ENCODE measurements at regions not wholly inside any gene's neighbourhood (a gene's known extent, or its start where the extent isn't known, plus 50 kb on each side); places are given as distances from the start of the nearest gene placed in this dataset.

DNA sequence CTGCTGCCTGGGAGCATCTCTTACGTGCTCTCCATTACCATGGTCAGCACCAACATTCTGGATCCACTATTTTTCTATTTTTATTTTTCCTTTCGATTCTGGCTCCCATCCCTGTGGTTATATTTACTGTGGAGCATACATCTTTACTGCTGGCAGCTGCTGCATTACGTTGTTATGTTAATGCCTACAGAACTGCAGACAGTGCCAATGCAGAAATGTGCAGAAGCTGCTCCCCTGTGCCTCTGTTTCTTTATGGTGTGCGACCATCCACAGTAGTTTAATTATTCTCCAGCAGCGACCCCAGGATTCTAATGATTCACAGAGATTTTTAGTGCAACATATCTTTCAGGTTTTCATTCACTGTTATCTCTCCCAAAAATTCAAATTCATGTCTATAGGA, 911.7 kb upstream of the SLITRK6 start:
- DNase-seq (ENCODE audit: low read depth, low spot score) = no peak
- H3K79me2 ChIP-seq (ENCODE audit: control insufficient read depth, insufficient read depth, low read length) = no peaks in the 10 kb centered on the region
- H3K27ac ChIP-seq (ENCODE audit: insufficient read depth, low read depth, low read length) = no peak overlapping the region
- dilution Hi-C loops (cut with MboI; ENCODE audit: extremely low pct_ligation_motif_present, low sequenced_read_pairs) (no loop called here), intact Hi-C loops (cut with micrococcal nuclease) (no loop called here)
- H3K4me2 ChIP-seq (ENCODE audit: insufficient read depth, low read length) = no peak overlapping the region
- no peaks in the 10 kb centered on the region for H3K4me1 ChIP-seq (ENCODE audit: control insufficient read depth, extremely low read depth, insufficient read depth, low read length)
- H3K9me1 ChIP-seq (replicated peaks; ENCODE audit: control insufficient read depth, extremely low read depth, insufficient read depth, low read length) = no peaks in the 10 kb centered on the region
- H3K27me3 ChIP-seq (ENCODE audit: control insufficient read depth in 2 of 2, insufficient read depth in 2 of 2, low read length in 2 of 2) = no peaks in the 10 kb centered on the region
- ChIA-PET CTCF (no interaction called here), POLR2A (no interaction called here)
- no peaks in the 10 kb centered on the region for H4K20me1 ChIP-seq (replicated peaks; ENCODE audit: control insufficient read depth, extremely low read depth, insufficient read depth, low read length)
- H3K4me3 ChIP-seq (replicated peaks in 1 of 3; ENCODE audit: insufficient read depth in 1 of 3, low read depth in 1 of 3, low read length in 3 of 3) = no peak overlapping the region
- FAIRE-seq = no peak
- H3K9me3 ChIP-seq (replicated peaks; ENCODE audit: control insufficient read depth, insufficient read depth, low read length) = no peaks in the 10 kb centered on the region
- no peak overlapping the region for H3K9ac ChIP-seq (replicated peaks; ENCODE audit: extremely low read depth, insufficient read depth, low read length)
- no TSS peak for BruUV-seq (replicated peaks)
- TF ChIP-seq, protein P1, sequence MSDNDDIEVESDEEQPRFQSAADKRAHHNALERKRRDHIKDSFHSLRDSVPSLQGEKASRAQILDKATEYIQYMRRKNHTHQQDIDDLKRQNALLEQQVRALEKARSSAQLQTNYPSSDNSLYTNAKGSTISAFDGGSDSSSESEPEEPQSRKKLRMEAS (IDR thresholded peaks at IDR 0.05; ENCODE audit: insufficient read depth, insufficient read length) = no peak
- no peak for TF ChIP-seq POLR2AphosphoS5 (IDR thresholded peaks at IDR 0.05; ENCODE audit: insufficient read depth, low read depth, low read length)
- TF ChIP-seq, protein P2, sequence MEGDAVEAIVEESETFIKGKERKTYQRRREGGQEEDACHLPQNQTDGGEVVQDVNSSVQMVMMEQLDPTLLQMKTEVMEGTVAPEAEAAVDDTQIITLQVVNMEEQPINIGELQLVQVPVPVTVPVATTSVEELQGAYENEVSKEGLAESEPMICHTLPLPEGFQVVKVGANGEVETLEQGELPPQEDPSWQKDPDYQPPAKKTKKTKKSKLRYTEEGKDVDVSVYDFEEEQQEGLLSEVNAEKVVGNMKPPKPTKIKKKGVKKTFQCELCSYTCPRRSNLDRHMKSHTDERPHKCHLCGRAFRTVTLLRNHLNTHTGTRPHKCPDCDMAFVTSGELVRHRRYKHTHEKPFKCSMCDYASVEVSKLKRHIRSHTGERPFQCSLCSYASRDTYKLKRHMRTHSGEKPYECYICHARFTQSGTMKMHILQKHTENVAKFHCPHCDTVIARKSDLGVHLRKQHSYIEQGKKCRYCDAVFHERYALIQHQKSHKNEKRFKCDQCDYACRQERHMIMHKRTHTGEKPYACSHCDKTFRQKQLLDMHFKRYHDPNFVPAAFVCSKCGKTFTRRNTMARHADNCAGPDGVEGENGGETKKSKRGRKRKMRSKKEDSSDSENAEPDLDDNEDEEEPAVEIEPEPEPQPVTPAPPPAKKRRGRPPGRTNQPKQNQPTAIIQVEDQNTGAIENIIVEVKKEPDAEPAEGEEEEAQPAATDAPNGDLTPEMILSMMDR (IDR thresholded peaks at IDR 0.05; ENCODE audit: extremely low read depth in 1 of 2, insufficient read depth in 1 of 2, low read depth in 1 of 2, low read length in 2 of 2) = no peak
- TF ChIP-seq FOS (IDR thresholded peaks at IDR 0.05; ENCODE audit: borderline replicate concordance, insufficient read depth, low read length) = no peak
- H3K36me3 ChIP-seq (ENCODE audit: control insufficient read depth in 2 of 2, extremely low read depth in 1 of 2, insufficient read depth in 2 of 2, low read length in 2 of 2) = no peaks in the 10 kb centered on the region
- no peak overlapping the region for H2AFZ ChIP-seq (ENCODE audit: low read depth, low read length)

DNA sequence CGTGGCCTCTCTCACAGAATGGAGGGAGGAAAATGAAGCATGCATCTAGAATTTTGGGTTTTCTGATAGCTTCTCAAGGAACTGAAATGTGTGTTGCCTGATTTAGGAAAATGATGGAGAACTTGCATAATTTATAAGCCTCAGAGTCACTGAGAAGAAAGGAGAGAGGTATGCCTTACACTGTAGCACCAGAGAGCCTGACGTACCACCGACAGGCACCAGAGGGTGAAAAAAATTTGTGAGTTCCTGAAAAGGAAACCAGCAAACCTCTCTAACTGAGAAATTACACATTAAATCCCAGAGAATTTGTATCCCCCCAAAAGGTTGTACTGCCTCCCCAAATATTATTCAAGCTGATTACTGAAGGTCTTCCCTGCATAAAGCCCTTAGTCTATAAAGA, 915.3 kb upstream of the SLITRK6 start:
- no TSS peak for BruUV-seq (replicated peaks)
- FAIRE-seq (no peak), DNase-seq (ENCODE audit: low read depth, low spot score) (no peak)
- intact Hi-C loops (cut with micrococcal nuclease) (no loop called here), dilution Hi-C loops (cut with MboI; ENCODE audit: extremely low pct_ligation_motif_present, low sequenced_read_pairs) (no loop called here)
- H3K36me3 ChIP-seq (ENCODE audit: control insufficient read depth in 2 of 2, extremely low read depth in 1 of 2, insufficient read depth in 2 of 2, low read length in 2 of 2) = no peaks in the 10 kb centered on the region
- ChIA-PET CTCF (no interaction called here), POLR2A (no interaction called here)
- H3K9me3 ChIP-seq (replicated peaks; ENCODE audit: control insufficient read depth, insufficient read depth, low read length) = no peaks in the 10 kb centered on the region
- H3K4me1 ChIP-seq (ENCODE audit: control insufficient read depth, extremely low read depth, insufficient read depth, low read length) = no peaks in the 10 kb centered on the region
- H3K4me3 ChIP-seq (replicated peaks in 1 of 3; ENCODE audit: insufficient read depth in 1 of 3, low read depth in 1 of 3, low read length in 3 of 3) = no peak overlapping the region
- TF ChIP-seq POLR2A (IDR thresholded peaks at IDR 0.05; ENCODE audit: low read depth, low read length) (no peak), GATA2 (IDR thresholded peaks at IDR 0.05; ENCODE audit: insufficient read depth, insufficient read length, low read depth, low read length) (no peak), JUN (IDR thresholded peaks at IDR 0.05; ENCODE audit: borderline replicate concordance, insufficient read depth, insufficient read length, low read depth) (no peak), FOS (IDR thresholded peaks at IDR 0.05; ENCODE audit: borderline replicate concordance, insufficient read depth, low read length) (no peak), MYC (IDR thresholded peaks at IDR 0.05; ENCODE audit: low read depth, low read length) (no peak), POLR2AphosphoS5 (IDR thresholded peaks at IDR 0.05; ENCODE audit: insufficient read depth, low read depth, low read length) (no peak), EZH2 (IDR thresholded peaks at IDR 0.05; ENCODE audit: borderline replicate concordance, low read depth, low read length, severe bottlenecking) (no peak)
- TF ChIP-seq, protein P2 (IDR thresholded peaks at IDR 0.05; ENCODE audit: extremely low read depth in 1 of 2, insufficient read depth in 1 of 2, low read depth in 1 of 2, low read length in 2 of 2) = no peak
- TF ChIP-seq, protein P1 (IDR thresholded peaks at IDR 0.05; ENCODE audit: insufficient read depth, insufficient read length) = no peak
- H3K9ac ChIP-seq (replicated peaks; ENCODE audit: extremely low read depth, insufficient read depth, low read length) = no peak overlapping the region
- H3K27me3 ChIP-seq (ENCODE audit: control insufficient read depth in 2 of 2, insufficient read depth in 2 of 2, low read length in 2 of 2) = no peaks in the 10 kb centered on the region
- H3K79me2 ChIP-seq (ENCODE audit: control insufficient read depth, insufficient read depth, low read length) = no peaks in the 10 kb centered on the region
- no peak overlapping the region for H3K27ac ChIP-seq (ENCODE audit: insufficient read depth, low read depth, low read length)
- H2AFZ ChIP-seq (ENCODE audit: low read depth, low read length) = no peak overlapping the region
- H4K20me1 ChIP-seq (replicated peaks; ENCODE audit: control insufficient read depth, extremely low read depth, insufficient read depth, low read length) = no peaks in the 10 kb centered on the region
- H3K9me1 ChIP-seq (replicated peaks; ENCODE audit: control insufficient read depth, extremely low read depth, insufficient read depth, low read length) = no peaks in the 10 kb centered on the region
- no peak overlapping the region for H3K4me2 ChIP-seq (ENCODE audit: insufficient read depth, low read length)
